Heart left ventricle (tissue), 13 donors: ENCODE measurements at regions not wholly inside any gene's neighbourhood (a gene's known extent, or its start where the extent isn't known, plus 50 kb on each side); places are given as distances from the start of the nearest gene placed in this dataset.

Experiments
- POLR2A ChIP-seq, 2 donors: fragments of 450-650 bp; IDR thresholded peaks; one replicate each; pipeline ENCODE4 v1.6.1; 2017; ENCODE audit warnings: antibody characterized with exemption in 2 of 2, mild to moderate bottlenecking in 2 of 2, moderate library complexity in 2 of 2
- TF ChIP-seq, protein P1 (sequence below), 12 donors: fragments of 200-600 bp; sonication (generic) in 4 of 12; IDR thresholded peaks; one replicate each; pipeline versions ENCODE4 v1.5.0 to v1.8.0; 2018 to 2022; ENCODE audit warnings: antibody characterized with exemption in 12 of 12, mild to moderate bottlenecking in 5 of 12
- donor health status: ischemic (EF 13 %, LVEDD 7.1; RV severe dilation, severe dysfunction).
- donor health status: DM: no; HTN: yes; CAD: no.
- donor health status: DM: no; HTN: no; CAD: no.
- donor health status: ischemic (EF 25% LVEDD 6.9; RV normal size, moderate dysfunction).
- donor health status: ischemic (EF 25% LVEDD 5.7; RV mildly dilated, moderate dysfunction).
- donor health status: ischemic (EF 35%, LVEDD 5.7; RV mildly dilated, moderate dysfunction).
- donor health status: nonischemic (EF 11% LVEDD 7.7; RV severe dilation, severe dysfunction).
- donor health status: DM: yes; HTN: yes; CAD: no.
- donor health status: PGD.
- donor health status: ischemic (EF 29% LVEDD 5.4; RV normal size, mild dysfunction).
- donor health status: nonischemic (EF 23%, LVEDD 6.1; RV moderate dilation, normal function).

DNA sequence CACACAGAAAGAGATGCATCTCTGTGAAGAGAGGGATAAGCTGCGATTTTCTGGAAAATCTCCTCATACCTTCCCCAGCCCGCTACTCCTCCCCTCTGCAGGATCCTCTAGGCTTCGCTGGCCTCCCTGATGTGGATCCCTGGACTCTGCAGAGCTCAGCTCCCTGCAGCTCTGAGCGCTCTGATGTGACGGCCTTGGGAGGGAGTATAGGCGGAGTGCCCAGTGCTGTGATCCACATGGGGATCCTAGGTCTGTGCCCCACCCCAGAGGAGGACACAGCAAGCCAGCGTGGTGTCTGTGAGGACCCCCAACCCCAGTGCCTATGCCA, 111.0 kb downstream of the GYPC start:
- TF ChIP-seq POLR2A (IDR thresholded peaks at IDR 0.05): no peak
- TF ChIP-seq, protein P1, sequence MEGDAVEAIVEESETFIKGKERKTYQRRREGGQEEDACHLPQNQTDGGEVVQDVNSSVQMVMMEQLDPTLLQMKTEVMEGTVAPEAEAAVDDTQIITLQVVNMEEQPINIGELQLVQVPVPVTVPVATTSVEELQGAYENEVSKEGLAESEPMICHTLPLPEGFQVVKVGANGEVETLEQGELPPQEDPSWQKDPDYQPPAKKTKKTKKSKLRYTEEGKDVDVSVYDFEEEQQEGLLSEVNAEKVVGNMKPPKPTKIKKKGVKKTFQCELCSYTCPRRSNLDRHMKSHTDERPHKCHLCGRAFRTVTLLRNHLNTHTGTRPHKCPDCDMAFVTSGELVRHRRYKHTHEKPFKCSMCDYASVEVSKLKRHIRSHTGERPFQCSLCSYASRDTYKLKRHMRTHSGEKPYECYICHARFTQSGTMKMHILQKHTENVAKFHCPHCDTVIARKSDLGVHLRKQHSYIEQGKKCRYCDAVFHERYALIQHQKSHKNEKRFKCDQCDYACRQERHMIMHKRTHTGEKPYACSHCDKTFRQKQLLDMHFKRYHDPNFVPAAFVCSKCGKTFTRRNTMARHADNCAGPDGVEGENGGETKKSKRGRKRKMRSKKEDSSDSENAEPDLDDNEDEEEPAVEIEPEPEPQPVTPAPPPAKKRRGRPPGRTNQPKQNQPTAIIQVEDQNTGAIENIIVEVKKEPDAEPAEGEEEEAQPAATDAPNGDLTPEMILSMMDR (IDR thresholded peaks at IDR 0.05): no peak
